Neural progenitor cell (in vitro differentiated cells): ENCODE measurements at regions not wholly inside any gene's neighbourhood (a gene's known extent, or its start where the extent isn't known, plus 50 kb on each side); places are given as distances from the start of the nearest gene placed in this dataset.

Source experiments
- CTCF ChIP-seq: fragments of 200-600 bp; sonication (generic); IDR thresholded peaks from 2 replicates; pipeline ENCODE4 v1.5.1; 2017; ENCODE audit warnings: antibody characterized with exemption, mild to moderate bottlenecking
- EZH2 ChIP-seq: fragments of 200-600 bp; sonication (generic); IDR thresholded peaks from 2 replicates; pipeline ENCODE4 v1.6.1; 2017; ENCODE audit warnings: antibody characterized with exemption, mild to moderate bottlenecking, moderate library complexity
- EZH2phosphoT487 ChIP-seq: fragments of 200-600 bp; sonication (generic); IDR thresholded peaks from 2 replicates; pipeline ENCODE4 v1.6.1; 2017; ENCODE audit warnings: antibody characterized with exemption

- TF ChIP-seq EZH2 (no peak), CTCF (no peak), EZH2phosphoT487 (no peak)
Measured at GRCh38 chr3:4208556-4208955, 94.6 kb upstream of the SETMAR start.
